DOHH2 (cell line): ENCODE measurements at regions not wholly inside any gene's neighbourhood (a gene's known extent, or its start where the extent isn't known, plus 50 kb on each side); places are given as distances from the start of the nearest gene placed in this dataset.

Experiments
- CTCF ChIP-seq: fragments of 200-600 bp; sonication (generic); IDR thresholded peaks from one replicate; pipeline ENCODE4 v1.5.1; 2014; ENCODE audit warnings: antibody characterized with exemption, mild to moderate bottlenecking, low read depth, low read length; ENCODE audit not compliant: poor library complexity, severe bottlenecking
- EZH2phosphoT487 ChIP-seq: fragments of 200-600 bp; sonication (generic); IDR thresholded peaks from 2 replicates; pipeline ENCODE4 v1.6.1; 2017; ENCODE audit warnings: borderline replicate concordance, mild to moderate bottlenecking, antibody characterized with exemption, low read length, moderate library complexity, mixed read lengths

DNA sequence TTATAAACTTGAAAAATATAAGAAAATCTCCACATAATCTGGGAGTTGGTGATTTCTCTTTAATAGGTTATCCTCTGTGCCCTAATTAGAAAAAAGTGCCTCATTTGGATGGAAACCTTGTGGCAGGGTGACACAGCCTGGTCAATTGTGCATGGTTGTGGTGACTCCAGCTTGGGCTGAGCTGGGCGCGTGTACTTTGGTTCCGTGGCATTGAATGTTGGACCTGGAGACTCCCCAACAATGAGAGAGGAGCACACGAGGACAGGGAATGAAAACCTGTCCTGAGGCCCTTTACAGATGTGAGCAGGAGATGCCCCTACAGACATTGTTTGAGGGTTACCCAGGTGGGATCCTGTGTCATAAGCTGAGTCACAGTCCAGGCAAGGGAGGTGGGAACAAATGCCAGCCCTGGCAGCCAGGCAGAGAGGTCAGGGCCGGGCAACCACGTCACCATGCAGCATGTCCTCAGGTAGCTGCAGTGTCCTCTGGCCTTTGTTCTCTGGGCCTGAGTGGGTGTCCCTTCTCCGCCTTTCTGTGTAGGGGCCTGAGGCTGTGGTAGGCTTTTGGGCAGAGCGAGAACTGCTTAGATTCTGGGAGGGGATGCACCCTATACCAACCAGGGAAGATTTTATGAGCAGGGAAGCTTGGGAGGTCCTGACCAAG, 147.4 kb upstream of the TBX20 start:
- TF ChIP-seq CTCF (no peak), EZH2phosphoT487 (no peak)
